ENCODE measurements at regions not wholly inside any gene's neighbourhood (a gene's known extent, or its start where the extent isn't known, plus 50 kb on each side); places are given as distances from the start of the nearest gene placed in this dataset.

GRCh38 chr1:208437401-208437800, 193.2 kb upstream of the PLXNA2 start:
- Histone ChIP-seq H3K9ac (ENCODE audit: low read length) (no peak overlapping the region), H2AFZ (ENCODE audit: low read depth, low read length) (no peak overlapping the region), H3F3A (ENCODE audit: insufficient read depth, low read length, poor library complexity, severe bottlenecking) (no peaks in the 10 kb centered on the region), H3K9me2 (ENCODE audit: insufficient read depth, low read length) (no peaks in the 10 kb centered on the region), H3K4me2 (ENCODE audit: low read length) (no peak overlapping the region), H3K79me2 (replicated peaks; ENCODE audit: insufficient read depth, low read length) (no peaks in the 10 kb centered on the region), H3K36me3 (ENCODE audit: insufficient read depth, low read length) (no peaks in the 10 kb centered on the region), H3K27ac (ENCODE audit: low read length) (peak overlapping the region; percentile 38), H3K27me3 (ENCODE audit: insufficient read depth, low read depth, low read length) (no peaks in the 10 kb centered on the region), H4K20me1 (ENCODE audit: insufficient read depth) (no peaks in the 10 kb centered on the region), H3K9me3 (ENCODE audit: low read length) (no peaks in the 10 kb centered on the region), H3K4me3 (ENCODE audit: low read length) (no peak overlapping the region)
- TF ChIP-seq EP300 (conservative IDR thresholded peaks at IDR 0.05; ENCODE audit: poor library complexity, severe bottlenecking) (peak; percentile 47), CTCF (IDR thresholded peaks at IDR 0.05; ENCODE audit: poor library complexity, severe bottlenecking) (no peak), POLR2AphosphoS5 (IDR thresholded peaks at IDR 0.05) (peak; percentile 23)

- H3K36me3 ChIP-seq (ENCODE audit: insufficient read depth, low read length), result no peaks in the 10 kb centered on the region
- no peak overlapping the region for H2AFZ ChIP-seq (ENCODE audit: low read depth, low read length)
- H3K9me2 ChIP-seq (ENCODE audit: insufficient read depth, low read length), result no peaks in the 10 kb centered on the region
- H3K27me3 ChIP-seq (ENCODE audit: insufficient read depth, low read depth, low read length), result no peaks in the 10 kb centered on the region
- TF ChIP-seq MXI1 (conservative IDR thresholded peaks at IDR 0.05; ENCODE audit: poor library complexity, severe bottlenecking) (no peak), RAD21 (conservative IDR thresholded peaks at IDR 0.05) (no peak), POLR2AphosphoS5 (IDR thresholded peaks at IDR 0.05) (no peak), REST (IDR thresholded peaks at IDR 0.05; ENCODE audit: borderline replicate concordance) (no peak), EP300 (conservative IDR thresholded peaks at IDR 0.05; ENCODE audit: poor library complexity, severe bottlenecking) (no peak), CTCF (IDR thresholded peaks at IDR 0.05; ENCODE audit: poor library complexity, severe bottlenecking) (no peak), TAF1 (IDR thresholded peaks at IDR 0.05; ENCODE audit: low read depth) (no peak), EZH2 (IDR thresholded peaks at IDR 0.05; ENCODE audit: borderline replicate concordance, insufficient read depth, low read length, poor library complexity, severe bottlenecking) (no peak), SMC3 (conservative IDR thresholded peaks at IDR 0.05; ENCODE audit: poor library complexity) (no peak)
- H3K9me3 ChIP-seq (ENCODE audit: low read length), result no peaks in the 10 kb centered on the region
- H3K4me3 ChIP-seq (ENCODE audit: low read length), result no peak overlapping the region
- no peaks in the 10 kb centered on the region for H3K79me2 ChIP-seq (replicated peaks; ENCODE audit: insufficient read depth, low read length)
- H3K9ac ChIP-seq (ENCODE audit: low read length), result no peak overlapping the region
- no peak overlapping the region for H3K27ac ChIP-seq (ENCODE audit: low read length)
- no peaks in the 10 kb centered on the region for H4K20me1 ChIP-seq (ENCODE audit: insufficient read depth)
- no peaks in the 10 kb centered on the region for H3F3A ChIP-seq (ENCODE audit: insufficient read depth, low read length, poor library complexity, severe bottlenecking)
- H3K4me2 ChIP-seq (ENCODE audit: low read length), result no peak overlapping the region
Observed at GRCh38 chr1:208438112-208438699, 194.0 kb upstream of the PLXNA2 start.
